HG03457 (cell line): ENCODE measurements at regions not wholly inside any gene's neighbourhood (a gene's known extent, or its start where the extent isn't known, plus 50 kb on each side); places are given as distances from the start of the nearest gene placed in this dataset.
"Not testable (repeated sequence)": the region's sequence is repeated elsewhere in the genome, so short reads cannot be mapped to it uniquely, and the experiment has no call there.

Source experiments
- ATAC-seq: cut with Tn5 transposase; IDR thresholded peaks from one replicate; pipeline ENCODE4 v1.9.1; 2021; ENCODE audit warnings: moderate number of reproducible peaks; ENCODE audit not compliant: unreplicated experiment

GRCh38 chr10:31186225-31187000 lies 132.6 kb upstream of the ZEB1 start:
- no peak for ATAC-seq

- no peak for ATAC-seq
These were observed 131.8 kb upstream of the ZEB1 start for GRCh38 chr10:31187182-31187581.

GRCh38 chr10:31187607-31188210 lies 131.3 kb upstream of the ZEB1 start:
- ATAC-seq = no peak

- no peak for ATAC-seq
These were observed 130.1 kb upstream of the ZEB1 start for GRCh38 chr10:31188792-31189406.

- no peak for ATAC-seq
These were observed 128.5 kb upstream of the ZEB1 start for GRCh38 chr10:31190488-31190887.

GRCh38 chr10:31192475-31192874 lies 126.5 kb upstream of the ZEB1 start:
- ATAC-seq = no peak

GRCh38 chr10:31194986-31195385 lies 124.0 kb upstream of the ZEB1 start:
- no peak for ATAC-seq

DNA sequence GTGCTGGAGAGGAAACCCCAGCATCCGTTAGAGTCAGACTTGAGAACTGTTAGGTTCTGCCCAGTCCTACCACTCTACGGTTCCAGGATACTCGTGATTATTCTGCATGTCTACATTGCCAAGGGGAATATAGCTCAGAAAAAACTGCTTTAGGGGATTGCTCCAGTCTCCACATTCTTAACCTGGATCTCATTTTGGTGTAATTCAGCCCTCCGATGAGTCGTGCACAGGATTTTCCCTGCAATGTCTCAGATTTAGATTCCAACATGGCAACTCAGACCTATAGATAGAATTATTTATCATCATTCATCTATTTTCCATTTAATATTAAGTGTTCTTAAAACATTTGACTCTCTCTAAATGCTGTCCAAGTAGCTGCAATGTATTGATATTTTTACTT lies 121.1 kb upstream of the ZEB1 start:
- no peak for ATAC-seq

- ATAC-seq = no peak
These were observed 114.9 kb upstream of the ZEB1 start for GRCh38 chr10:31204090-31204489.

DNA sequence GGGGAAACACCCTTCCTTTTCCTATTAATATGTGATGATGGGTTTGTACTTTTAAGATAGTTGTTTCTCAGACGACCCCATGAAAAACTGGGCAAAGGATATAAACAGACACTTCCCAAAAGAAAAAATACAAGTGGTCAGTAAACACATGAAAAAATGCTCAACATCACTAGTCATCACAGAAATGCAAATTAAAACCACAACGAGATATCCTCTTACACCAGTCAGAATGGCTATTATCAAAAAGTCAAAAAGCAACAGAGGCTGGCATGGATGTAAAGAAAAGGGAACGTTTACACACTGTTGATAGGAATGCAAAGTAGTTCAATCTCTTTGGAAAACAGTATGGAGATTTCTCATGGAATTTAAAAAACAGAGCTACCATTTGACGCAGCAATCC lies 111.4 kb upstream of the ZEB1 start:
- no peak for ATAC-seq

GRCh38 chr10:31209478-31209877 lies 109.5 kb upstream of the ZEB1 start:
- ATAC-seq = no peak

GRCh38 chr10:31210190-31210589 lies 108.8 kb upstream of the ZEB1 start:
- ATAC-seq = no peak

DNA sequence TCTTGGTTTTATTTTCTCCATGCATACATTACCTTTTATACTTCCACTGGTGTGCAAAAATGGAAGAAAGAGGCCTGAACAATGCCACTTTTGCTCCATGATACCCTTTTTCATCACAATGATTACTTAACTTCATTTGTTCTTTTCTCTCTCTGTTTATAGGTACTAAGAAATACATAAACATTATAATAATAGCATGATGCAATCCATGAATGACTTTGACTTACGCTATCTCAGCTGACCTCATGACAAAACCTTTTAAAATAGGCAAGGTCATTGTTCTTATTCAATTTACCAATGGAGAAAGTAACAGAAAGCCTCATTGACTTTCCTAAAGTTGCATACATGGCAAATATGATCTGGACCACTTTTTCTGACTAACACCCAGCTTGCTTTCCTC lies 105.1 kb upstream of the ZEB1 start:
- ATAC-seq = no peak

GRCh38 chr10:31215052-31215451 lies 104.0 kb upstream of the ZEB1 start:
- ATAC-seq = no peak

GRCh38 chr10:31219306-31219705 lies 99.7 kb upstream of the ZEB1 start:
- no peak for ATAC-seq

DNA sequence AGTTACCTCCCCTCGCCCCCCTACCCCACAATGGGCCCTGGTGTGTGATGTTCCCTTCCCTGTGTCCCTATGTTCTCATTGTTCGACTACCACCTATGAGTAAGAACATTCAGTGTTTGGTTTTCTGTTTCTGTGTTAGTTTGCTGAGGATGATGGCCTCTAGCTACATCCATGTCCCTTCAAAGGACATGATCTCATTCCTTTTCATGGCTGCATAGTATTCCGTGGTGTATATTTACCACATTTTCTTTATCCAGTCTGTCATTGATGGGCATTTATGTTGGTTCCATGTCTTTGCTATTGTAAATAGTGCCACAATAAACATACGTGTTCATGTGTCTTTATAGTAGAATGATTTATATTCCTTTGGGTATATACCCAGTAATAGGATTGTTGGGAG lies 90.2 kb upstream of the ZEB1 start:
- ATAC-seq = not testable (repeated sequence)

- no peak for ATAC-seq
These were observed 79.1 kb upstream of the ZEB1 start for GRCh38 chr10:31239961-31240360.

GRCh38 chr10:31242902-31243301 lies 76.1 kb upstream of the ZEB1 start:
- ATAC-seq = no peak

- not testable (repeated sequence) for ATAC-seq
These were observed 67.9 kb upstream of the ZEB1 start for GRCh38 chr10:31251118-31251517.

DNA sequence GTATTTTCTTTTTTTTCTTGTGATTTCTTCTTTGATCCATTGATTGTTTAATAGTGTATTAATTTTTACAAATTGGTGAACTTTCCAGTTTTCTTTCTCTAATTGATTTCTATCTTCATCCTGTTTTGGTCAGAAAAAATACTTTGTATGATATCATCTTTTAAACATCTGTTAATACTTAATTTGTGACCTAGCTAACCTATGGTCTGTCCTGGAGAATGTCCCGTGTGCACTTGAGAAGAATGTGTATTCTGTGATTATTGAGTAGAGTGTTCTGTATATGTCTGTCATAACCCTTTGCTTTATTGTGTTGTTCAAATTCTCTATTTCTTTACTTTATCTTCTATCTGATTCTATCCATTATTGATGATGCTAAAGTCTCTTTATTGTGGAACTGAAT lies 65.8 kb upstream of the ZEB1 start:
- ATAC-seq = no peak

- ATAC-seq = no peak
These were observed 57.3 kb upstream of the ZEB1 start for GRCh38 chr10:31261511-31262311.
